AG04449 (cell line): ENCODE measurements at regions not wholly inside any gene's neighbourhood (a gene's known extent, or its start where the extent isn't known, plus 50 kb on each side); places are given as distances from the start of the nearest gene placed in this dataset.

Experiments
- CTCF ChIA-PET: fragments of 350-600 bp; formaldehyde crosslinking; extraction: SDS; loops from one replicate; lab custom pipeline; 2021; ENCODE audit warnings: antibody characterized with exemption; lab: Yijun Ruan, JAX
- POLR2A ChIA-PET: fragments of 400-600, 350-600 bp; formaldehyde crosslinking; extraction: SDS; loops from one replicate; lab custom pipeline; 2020; ENCODE audit warnings: antibody characterized with exemption, inconsistent platforms; lab: Yijun Ruan, JAX
- DNase-seq: peaks from one replicate; pipeline ENCODE4 v3.0.0-alpha.2; 2010; ENCODE audit warnings: low read depth, low spot score
- H3K4me3 ChIP-seq: 2 replicates; pipeline ENCODE4 v1.5.1; 2011; ENCODE audit warnings: low read depth, mild to moderate bottlenecking, control low read depth, low read length
- TF ChIP-seq, protein P1 (sequence below): IDR thresholded peaks from one replicate; pipeline ENCODE4 v1.5.1; 2011; ENCODE audit warnings: mild to moderate bottlenecking, moderate library complexity, low read length, control low read depth, inconsistent platforms; ENCODE audit not compliant: insufficient read depth; ENCODE audit errors: missing control alignments

DNA sequence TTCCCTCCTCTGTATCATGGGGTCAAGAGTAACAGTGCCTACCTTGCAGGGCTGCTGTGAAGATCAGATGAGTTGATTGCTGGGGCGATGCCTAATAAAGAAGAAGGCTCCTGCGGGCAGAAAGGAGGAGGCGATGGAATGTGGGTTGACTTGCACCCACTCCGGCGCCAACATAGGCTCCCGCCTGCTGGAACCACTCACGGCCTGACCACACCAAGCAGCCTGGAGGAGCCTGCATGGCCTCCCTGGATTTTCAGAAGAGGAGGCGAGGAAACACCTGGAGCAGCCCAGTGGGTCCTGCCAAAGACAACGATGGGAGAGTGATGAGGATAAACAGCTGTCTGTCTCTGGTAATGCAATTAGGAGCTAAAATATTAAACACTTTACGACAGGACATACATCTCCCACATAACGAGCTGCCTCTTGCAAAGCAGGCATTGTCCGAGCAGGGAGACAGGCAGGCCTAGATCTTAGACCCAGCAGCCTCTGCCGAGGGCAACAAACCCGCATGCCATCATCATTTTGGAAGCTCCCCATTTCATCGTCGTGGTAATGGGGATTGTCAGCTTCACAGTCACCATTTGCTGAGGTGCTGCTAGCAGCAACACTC, 302.9 kb upstream of the ZMIZ1 start:
- TF ChIP-seq, protein P1, sequence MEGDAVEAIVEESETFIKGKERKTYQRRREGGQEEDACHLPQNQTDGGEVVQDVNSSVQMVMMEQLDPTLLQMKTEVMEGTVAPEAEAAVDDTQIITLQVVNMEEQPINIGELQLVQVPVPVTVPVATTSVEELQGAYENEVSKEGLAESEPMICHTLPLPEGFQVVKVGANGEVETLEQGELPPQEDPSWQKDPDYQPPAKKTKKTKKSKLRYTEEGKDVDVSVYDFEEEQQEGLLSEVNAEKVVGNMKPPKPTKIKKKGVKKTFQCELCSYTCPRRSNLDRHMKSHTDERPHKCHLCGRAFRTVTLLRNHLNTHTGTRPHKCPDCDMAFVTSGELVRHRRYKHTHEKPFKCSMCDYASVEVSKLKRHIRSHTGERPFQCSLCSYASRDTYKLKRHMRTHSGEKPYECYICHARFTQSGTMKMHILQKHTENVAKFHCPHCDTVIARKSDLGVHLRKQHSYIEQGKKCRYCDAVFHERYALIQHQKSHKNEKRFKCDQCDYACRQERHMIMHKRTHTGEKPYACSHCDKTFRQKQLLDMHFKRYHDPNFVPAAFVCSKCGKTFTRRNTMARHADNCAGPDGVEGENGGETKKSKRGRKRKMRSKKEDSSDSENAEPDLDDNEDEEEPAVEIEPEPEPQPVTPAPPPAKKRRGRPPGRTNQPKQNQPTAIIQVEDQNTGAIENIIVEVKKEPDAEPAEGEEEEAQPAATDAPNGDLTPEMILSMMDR, result no peak
- DNase-seq, result no peak
- CTCF ChIA-PET, result no interaction called here
- no peak overlapping the region for H3K4me3 ChIP-seq
- POLR2A ChIA-PET, result no interaction called here

DNA sequence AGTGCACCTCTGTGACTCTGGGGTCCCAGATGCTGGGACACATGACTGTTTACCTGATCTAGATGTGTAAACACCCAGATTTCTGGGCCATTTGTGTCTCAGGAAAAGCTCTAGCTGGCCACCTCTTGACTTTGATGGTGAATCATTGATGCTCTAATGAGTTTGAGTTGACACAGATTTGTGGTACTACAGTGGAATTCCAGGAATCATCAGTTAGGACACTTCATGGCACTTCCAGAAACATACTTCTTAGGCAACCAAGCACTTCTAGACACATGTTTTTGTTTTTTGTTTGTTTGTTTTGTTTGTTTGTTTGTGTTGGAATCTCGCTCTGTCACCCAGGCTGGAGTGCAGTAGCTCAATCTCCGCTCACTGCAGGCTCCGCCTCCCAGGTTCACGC, 302.2 kb upstream of the ZMIZ1 start:
- POLR2A ChIA-PET, result no interaction called here
- CTCF ChIA-PET, result no interaction called here
- TF ChIP-seq, protein P1, result no peak
- no peak for DNase-seq
- H3K4me3 ChIP-seq, result no peak overlapping the region

DNA sequence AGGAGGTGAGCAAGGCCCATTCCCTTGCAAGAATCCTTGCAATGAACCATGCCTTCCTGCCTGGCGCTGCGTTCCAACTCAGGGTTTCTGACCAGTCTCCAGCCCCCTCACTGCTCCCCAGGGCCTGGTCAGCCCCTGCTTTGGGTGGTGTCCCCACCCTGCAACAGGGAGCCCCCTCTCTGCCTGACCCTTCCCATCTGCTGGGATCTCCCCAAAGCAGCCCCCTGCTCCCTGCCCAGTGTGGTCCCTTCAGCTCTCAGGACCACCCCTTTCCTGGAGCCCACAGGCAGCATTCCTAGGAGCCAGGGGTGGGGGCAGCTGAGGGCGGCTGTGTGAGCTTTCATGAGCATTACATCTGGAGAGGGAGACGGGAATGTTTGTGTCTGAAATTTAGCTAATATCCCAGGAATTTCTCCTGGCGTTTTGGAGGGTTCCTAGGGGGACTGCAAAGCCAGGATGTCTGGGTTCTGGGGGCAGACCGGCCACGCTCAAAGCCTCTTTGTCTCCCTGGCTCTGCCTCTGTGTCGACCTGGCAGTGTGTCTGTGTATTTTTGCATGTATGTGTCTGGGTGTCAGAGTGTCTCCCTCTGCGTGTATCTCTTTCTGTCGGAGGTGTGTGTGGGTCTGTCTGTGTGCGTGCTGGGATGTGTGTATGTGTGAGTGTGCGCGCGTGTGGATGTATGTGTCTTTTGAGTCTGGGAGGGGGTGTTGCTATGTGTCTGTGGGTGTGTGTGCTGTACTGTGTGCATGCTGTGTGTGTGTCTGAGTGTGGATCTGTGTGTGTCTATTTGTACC, 300.5 kb upstream of the ZMIZ1 start:
- TF ChIP-seq, protein P1, result no peak
- CTCF ChIA-PET, result no interaction called here
- POLR2A ChIA-PET, result no interaction called here
- no peak overlapping the region for H3K4me3 ChIP-seq
- no peak for DNase-seq

DNA sequence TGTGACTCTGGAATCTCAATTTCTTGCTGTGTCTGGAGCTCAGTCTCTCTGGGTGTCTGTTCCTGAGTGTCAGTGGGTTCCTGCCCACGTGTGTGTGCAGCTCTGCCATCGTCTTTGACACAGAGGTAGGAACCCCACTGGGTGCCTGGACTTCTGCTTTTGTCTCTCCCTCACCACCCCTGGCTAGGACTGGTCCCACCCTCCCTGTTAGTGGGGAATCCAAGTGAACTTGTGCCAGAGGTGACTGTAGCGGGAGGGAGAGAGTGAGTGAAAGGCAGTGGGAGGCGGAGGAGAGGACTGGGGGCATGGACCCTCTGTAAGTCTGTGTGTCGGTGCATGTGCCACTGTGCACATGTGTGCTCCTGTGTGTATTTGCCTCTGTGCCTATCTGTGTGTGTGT, 299.9 kb upstream of the ZMIZ1 start:
- CTCF ChIA-PET, result no interaction called here
- TF ChIP-seq, protein P1, result no peak
- POLR2A ChIA-PET, result no interaction called here
- no peak for DNase-seq
- no peak overlapping the region for H3K4me3 ChIP-seq

DNA sequence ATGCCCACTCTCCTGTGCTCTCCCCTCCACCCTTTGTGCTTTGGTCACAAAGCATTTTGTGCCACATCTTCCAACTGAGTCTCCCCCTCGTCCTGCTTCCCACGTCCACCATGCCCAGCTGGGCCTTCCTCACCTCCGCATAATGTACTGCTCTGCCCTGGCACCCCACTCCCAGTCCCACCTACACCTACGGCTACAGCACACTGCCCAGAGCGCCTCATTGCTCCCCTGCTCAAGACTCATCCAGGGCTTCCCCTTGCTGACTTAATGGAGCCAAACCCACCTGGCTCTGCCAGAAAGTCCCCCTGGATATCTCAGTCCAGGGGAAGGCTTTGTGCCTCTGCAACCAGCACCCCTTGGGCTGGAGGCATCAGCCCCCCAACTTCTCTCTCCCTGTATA, 299.2 kb upstream of the ZMIZ1 start:
- POLR2A ChIA-PET, result no interaction called here
- CTCF ChIA-PET, result no interaction called here
- H3K4me3 ChIP-seq, result no peak overlapping the region
- no peak for DNase-seq
- TF ChIP-seq, protein P1, result no peak
